ENCODE measurements at regions not wholly inside any gene's neighbourhood (a gene's known extent, or its start where the extent isn't known, plus 50 kb on each side); places are given as distances from the start of the nearest gene placed in this dataset.

DNA sequence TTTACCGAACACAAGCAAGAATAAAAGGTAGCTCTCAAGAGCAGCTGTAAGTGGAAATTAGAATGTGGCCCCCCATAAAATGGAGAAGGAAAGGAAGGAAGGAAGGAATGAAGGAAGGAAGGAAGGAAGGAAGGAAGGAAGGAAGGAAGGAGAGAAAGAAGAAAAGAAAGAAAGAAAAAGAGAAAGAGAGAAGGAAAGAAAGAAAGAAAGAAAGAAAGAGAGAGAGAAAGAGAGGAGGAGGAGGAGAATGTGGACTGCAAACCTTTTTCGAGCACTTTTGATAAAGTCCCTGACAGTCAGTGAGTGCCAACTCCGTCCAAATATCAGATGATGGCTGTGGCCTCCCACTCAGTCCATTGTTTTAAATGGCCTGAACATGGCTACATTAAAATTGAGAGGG is 53.8 kb upstream of the SNX2 start:
- DNase-seq (ENCODE audit: low read depth in 2 of 2) = no peak

DNA sequence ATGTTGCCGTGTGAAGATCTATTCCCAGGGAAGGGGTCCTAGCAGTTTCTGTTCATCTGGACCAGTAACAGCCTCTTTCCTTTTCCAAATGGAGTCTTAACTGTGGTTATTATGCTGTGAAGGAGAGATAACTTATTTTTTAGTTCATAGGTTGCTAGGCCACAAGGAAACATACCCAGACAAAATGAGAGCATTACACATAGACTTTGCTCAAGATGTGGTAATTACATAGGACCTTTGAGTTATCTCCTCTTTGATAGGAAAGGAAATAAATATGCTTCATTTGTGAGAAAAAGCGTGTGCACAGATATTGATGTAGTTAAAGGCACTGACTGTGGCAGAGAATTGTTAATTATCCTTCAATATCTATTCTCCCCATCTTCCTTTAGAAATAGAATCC is 52.5 kb upstream of the SNX2 start:
- no peak for DNase-seq (ENCODE audit: low read depth in 2 of 2)

- DNase-seq (ENCODE audit: low read depth in 2 of 2) = peak in 1 of 2 donors; percentile 7
Measured at GRCh38 chr5:122723606-122724352, 51.1 kb upstream of the SNX2 start.
